Loucy (cell line): ENCODE measurements at regions not wholly inside any gene's neighbourhood (a gene's known extent, or its start where the extent isn't known, plus 50 kb on each side); places are given as distances from the start of the nearest gene placed in this dataset.

Source experiments
- H2AFZ ChIP-seq: fragments of 200-600 bp; sonication (generic); 2 replicates; pipeline ENCODE4 v1.6.0; 2016; ENCODE audit warnings: antibody characterized with exemption, mild to moderate bottlenecking, low read length, moderate library complexity
- H3F3A ChIP-seq: fragments of 200-600 bp; 2 replicates; pipeline ENCODE4 v1.6.0; 2016; ENCODE audit warnings: antibody characterized with exemption, low read depth, mild to moderate bottlenecking
- H3K27me3 ChIP-seq: fragments of 200-600 bp; sonication (generic); 2 replicates; pipeline ENCODE4 v1.6.1; 2014; ENCODE audit warnings: low read length, mild to moderate bottlenecking; ENCODE audit not compliant: insufficient read depth, poor library complexity, severe bottlenecking
- H3K36me3 ChIP-seq: fragments of 200-600 bp; sonication (generic); 2 replicates; pipeline ENCODE4 v1.6.1; 2016; ENCODE audit warnings: low read length; ENCODE audit not compliant: insufficient read depth
- H3K4me1 ChIP-seq: fragments of 200-600 bp; sonication (generic); 2 replicates; pipeline ENCODE4 v1.5.1; 2014; ENCODE audit warnings: low read length, mild to moderate bottlenecking; ENCODE audit not compliant: insufficient read depth, poor library complexity, severe bottlenecking
- H3K4me2 ChIP-seq: fragments of 200-600 bp; sonication (generic); 2 replicates; pipeline ENCODE4 v1.6.0; 2014; ENCODE audit warnings: antibody characterized with exemption, low read length, low read depth, mild to moderate bottlenecking; ENCODE audit not compliant: poor library complexity, severe bottlenecking
- H3K4me3 ChIP-seq: fragments of 200-600 bp; sonication (generic); 2 replicates; pipeline ENCODE4 v1.5.1; 2014; ENCODE audit warnings: low read length, mild to moderate bottlenecking, mixed read lengths; ENCODE audit not compliant: poor library complexity, severe bottlenecking
- H3K79me2 ChIP-seq: fragments of 200-600 bp; sonication (generic); 2 replicates; pipeline ENCODE4 v1.6.1; 2014; ENCODE audit warnings: low read length; ENCODE audit not compliant: insufficient read depth
- H3K9ac ChIP-seq: fragments of 200-600 bp; sonication (generic); 2 replicates; pipeline ENCODE4 v1.6.0; 2014; ENCODE audit warnings: mild to moderate bottlenecking, low read depth, low read length, moderate library complexity; ENCODE audit not compliant: poor library complexity, severe bottlenecking
- H3K9me2 ChIP-seq: fragments of 200-600 bp; sonication (generic); replicated peaks from 2 replicates; pipeline ENCODE4 v1.6.1; 2016; ENCODE audit warnings: low read depth, low read length, mixed read lengths
- H3K9me3 ChIP-seq: fragments of 200-600 bp; sonication (generic); 2 replicates; pipeline ENCODE4 v1.6.1; 2014; ENCODE audit warnings: mild to moderate bottlenecking, antibody characterized with exemption, low read length, low read depth; ENCODE audit not compliant: insufficient read depth
- H4K20me1 ChIP-seq: fragments of 200-600 bp; sonication (generic); 2 replicates; pipeline ENCODE4 v1.6.0; 2014; ENCODE audit warnings: antibody characterized with exemption, low read length, mild to moderate bottlenecking; ENCODE audit not compliant: insufficient read depth, poor library complexity, severe bottlenecking
- EZH2phosphoT487 ChIP-seq: fragments of 200-600 bp; IDR thresholded peaks from 2 replicates; pipeline ENCODE4 v1.6.1; 2018; ENCODE audit warnings: antibody characterized with exemption, mild to moderate bottlenecking, moderate library complexity, borderline replicate concordance
- TF ChIP-seq, protein P1 (sequence below): fragments of 200-600 bp; sonication (generic); conservative IDR thresholded peaks from 2 replicates; pipeline ENCODE4 v1.5.1; 2014; ENCODE audit warnings: mild to moderate bottlenecking, antibody characterized with exemption, low read length

DNA sequence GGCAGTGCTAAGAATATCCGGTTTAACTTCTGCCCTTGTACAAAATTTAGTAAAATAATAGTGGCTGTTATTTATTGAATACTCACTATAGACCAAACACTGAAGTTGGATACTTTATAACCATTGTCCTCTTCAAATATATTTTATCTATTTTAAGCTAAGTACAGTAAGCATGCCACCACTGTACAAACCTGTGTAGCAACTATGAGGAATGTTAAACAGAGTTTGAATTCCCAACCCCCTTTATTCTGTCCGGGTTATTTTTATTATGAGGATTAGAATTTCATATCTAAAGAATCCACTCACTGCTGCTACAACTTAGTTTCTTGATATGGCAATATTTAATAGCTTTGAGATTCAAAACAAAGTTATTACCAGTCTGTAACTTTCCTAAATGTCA lies 203.5 kb upstream of the RBMS3 start:
- H4K20me1 ChIP-seq = no peaks in the 10 kb centered on the region
- no peaks in the 10 kb centered on the region for H3K27me3 ChIP-seq
- H3K9me3 ChIP-seq = no peaks in the 10 kb centered on the region
- H3K4me3 ChIP-seq = no peak overlapping the region
- H3K4me2 ChIP-seq = no peak overlapping the region
- H3K4me1 ChIP-seq = no peaks in the 10 kb centered on the region
- H3K9ac ChIP-seq = no peak overlapping the region
- TF ChIP-seq, protein P1, sequence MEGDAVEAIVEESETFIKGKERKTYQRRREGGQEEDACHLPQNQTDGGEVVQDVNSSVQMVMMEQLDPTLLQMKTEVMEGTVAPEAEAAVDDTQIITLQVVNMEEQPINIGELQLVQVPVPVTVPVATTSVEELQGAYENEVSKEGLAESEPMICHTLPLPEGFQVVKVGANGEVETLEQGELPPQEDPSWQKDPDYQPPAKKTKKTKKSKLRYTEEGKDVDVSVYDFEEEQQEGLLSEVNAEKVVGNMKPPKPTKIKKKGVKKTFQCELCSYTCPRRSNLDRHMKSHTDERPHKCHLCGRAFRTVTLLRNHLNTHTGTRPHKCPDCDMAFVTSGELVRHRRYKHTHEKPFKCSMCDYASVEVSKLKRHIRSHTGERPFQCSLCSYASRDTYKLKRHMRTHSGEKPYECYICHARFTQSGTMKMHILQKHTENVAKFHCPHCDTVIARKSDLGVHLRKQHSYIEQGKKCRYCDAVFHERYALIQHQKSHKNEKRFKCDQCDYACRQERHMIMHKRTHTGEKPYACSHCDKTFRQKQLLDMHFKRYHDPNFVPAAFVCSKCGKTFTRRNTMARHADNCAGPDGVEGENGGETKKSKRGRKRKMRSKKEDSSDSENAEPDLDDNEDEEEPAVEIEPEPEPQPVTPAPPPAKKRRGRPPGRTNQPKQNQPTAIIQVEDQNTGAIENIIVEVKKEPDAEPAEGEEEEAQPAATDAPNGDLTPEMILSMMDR = no peak
- no peak for TF ChIP-seq EZH2phosphoT487
- no peaks in the 10 kb centered on the region for H3K36me3 ChIP-seq
- no peaks in the 10 kb centered on the region for H3K9me2 ChIP-seq
- H3K79me2 ChIP-seq = no peaks in the 10 kb centered on the region
- no peak overlapping the region for H2AFZ ChIP-seq
- no peaks in the 10 kb centered on the region for H3F3A ChIP-seq

DNA sequence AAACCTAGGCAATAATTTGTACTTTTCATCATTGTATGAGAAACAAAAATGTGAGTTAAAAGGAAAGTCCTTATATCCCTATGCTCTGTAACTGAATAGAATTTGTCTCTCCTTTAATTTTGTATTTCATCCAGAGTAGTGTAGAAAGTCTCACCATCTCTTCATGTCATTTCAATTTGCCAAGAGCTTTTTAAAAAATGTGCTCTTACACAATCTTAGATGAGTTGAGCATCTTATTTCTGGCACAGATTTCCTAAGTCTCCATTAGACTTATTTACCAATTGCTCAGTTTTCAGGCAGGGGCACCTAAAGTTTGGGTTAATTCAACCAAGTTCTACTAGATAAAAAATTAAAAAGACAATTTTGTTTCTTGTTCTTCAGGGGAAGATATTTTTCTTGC lies 201.5 kb upstream of the RBMS3 start:
- Histone ChIP-seq H3K9ac (no peak overlapping the region), H3K27me3 (no peaks in the 10 kb centered on the region), H3K36me3 (no peaks in the 10 kb centered on the region), H3K79me2 (no peaks in the 10 kb centered on the region), H2AFZ (no peak overlapping the region), H3K4me2 (no peak overlapping the region), H3K9me2 (no peaks in the 10 kb centered on the region), H4K20me1 (no peaks in the 10 kb centered on the region), H3F3A (no peaks in the 10 kb centered on the region), H3K4me1 (no peaks in the 10 kb centered on the region), H3K4me3 (no peak overlapping the region), H3K9me3 (no peaks in the 10 kb centered on the region)
- no peak for TF ChIP-seq EZH2phosphoT487
- TF ChIP-seq, protein P1 = no peak

DNA sequence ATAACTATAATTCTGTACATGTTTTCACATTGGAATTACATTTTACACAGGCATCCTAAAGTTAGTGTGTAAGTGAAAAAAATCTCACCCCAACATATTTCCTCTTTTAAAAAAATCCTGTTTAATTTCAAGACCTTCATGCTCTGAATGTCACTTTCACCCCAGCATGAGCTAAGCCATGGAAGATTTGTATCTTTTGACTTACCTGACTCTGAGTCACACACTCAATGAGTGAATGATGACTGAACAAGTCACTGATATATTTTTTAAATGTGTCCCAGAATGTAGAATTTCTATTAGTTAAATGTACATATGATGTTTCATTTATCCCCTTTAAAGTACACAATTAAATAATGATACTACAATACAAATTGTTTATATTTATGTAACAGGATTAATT lies 199.9 kb upstream of the RBMS3 start:
- Histone ChIP-seq H3K36me3 (no peaks in the 10 kb centered on the region), H3K9me3 (no peaks in the 10 kb centered on the region), H3K27me3 (no peaks in the 10 kb centered on the region), H3F3A (no peaks in the 10 kb centered on the region), H3K4me3 (no peak overlapping the region), H3K4me1 (no peaks in the 10 kb centered on the region), H3K79me2 (no peaks in the 10 kb centered on the region), H2AFZ (no peak overlapping the region), H3K9me2 (no peaks in the 10 kb centered on the region), H3K4me2 (no peak overlapping the region), H4K20me1 (no peaks in the 10 kb centered on the region), H3K9ac (no peak overlapping the region)
- no peak for TF ChIP-seq EZH2phosphoT487
- TF ChIP-seq, protein P1 = no peak
